GM18867 (cell line): ENCODE measurements at regions not wholly inside any gene's neighbourhood (a gene's known extent, or its start where the extent isn't known, plus 50 kb on each side); places are given as distances from the start of the nearest gene placed in this dataset.

ENCODE experiments used
- ATAC-seq: cut with Tn5 transposase; IDR thresholded peaks from one replicate; pipeline ENCODE4 v1.9.1; 2021; ENCODE audit warnings: mild to moderate bottlenecking, moderate library complexity; ENCODE audit not compliant: unreplicated experiment

DNA sequence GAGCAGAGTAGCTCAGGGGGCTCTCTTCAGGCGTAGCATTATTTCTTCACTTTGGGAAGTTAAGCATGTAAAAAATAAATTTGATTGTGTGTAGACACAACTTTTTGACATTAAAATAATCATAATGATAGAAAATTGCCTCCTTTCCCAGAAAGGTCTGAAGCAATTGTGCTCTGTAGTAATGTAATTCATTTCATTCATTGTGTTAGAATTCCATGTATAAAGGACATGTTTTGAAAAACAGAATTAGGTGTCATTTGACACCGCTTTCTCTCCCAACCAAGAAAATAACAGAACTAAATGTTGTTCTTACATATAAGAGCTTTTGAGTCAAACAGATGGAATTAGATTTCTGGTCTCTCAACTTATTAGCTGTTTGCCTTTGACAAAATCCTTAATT lies 1064.2 kb upstream of the FAM98A start:
- ATAC-seq: no peak

GRCh38 chr2:34660741-34661140 lies 1061.6 kb upstream of the FAM98A start:
- ATAC-seq: no peak

- ATAC-seq: peak; percentile 99
Measured at GRCh38 chr2:34656632-34657031, 1057.5 kb upstream of the FAM98A start.

GRCh38 chr2:34652636-34653035 lies 1053.5 kb upstream of the FAM98A start:
- no peak for ATAC-seq

- no peak for ATAC-seq
Measured at GRCh38 chr2:34646901-34647300, 1047.8 kb upstream of the FAM98A start.

- no peak for ATAC-seq
Measured at GRCh38 chr2:34632327-34632726, 1033.2 kb upstream of the FAM98A start.

GRCh38 chr2:34627003-34627402 lies 1027.9 kb upstream of the FAM98A start:
- ATAC-seq: no peak

DNA sequence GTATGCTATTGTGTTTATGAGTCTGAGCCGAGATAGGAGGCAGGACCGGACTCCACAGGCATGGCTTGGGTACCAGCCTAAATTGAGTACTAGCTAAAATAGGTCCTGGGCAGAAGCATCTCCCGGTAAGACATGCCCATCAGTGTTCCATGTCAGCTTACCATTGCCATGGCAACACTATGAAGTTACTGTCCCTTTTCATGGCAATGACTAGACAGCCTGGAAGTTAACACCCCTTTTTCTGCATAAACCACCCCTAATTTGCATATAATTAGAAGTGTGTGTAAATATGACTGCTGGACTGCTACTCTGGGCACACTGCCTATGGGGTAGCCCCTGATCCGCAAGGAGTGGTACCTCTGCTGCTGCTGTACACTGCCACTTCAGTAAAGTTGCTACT lies 1005.1 kb upstream of the FAM98A start:
- no peak for ATAC-seq

DNA sequence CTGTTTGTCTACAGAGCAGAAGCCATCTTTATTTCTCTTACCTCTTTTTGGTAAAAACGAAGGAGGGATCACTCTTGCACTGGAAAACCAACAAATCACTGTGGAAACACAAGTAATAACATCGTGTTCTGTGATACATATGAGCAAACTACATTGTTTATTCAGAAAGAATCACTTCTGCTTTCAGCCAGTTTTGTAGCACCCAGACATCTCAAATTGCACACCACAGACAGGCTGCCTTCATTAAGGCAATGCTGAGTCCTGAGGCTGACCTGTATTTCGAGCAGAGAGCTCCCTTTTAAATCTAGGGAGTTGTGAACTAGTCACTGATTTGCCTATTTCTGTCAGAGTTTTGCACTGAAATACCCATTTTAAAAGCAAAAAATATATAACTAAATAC lies 1003.2 kb upstream of the FAM98A start:
- ATAC-seq: peak; percentile 84

- ATAC-seq: peak; percentile 79
Measured at GRCh38 chr2:34601561-34601960, 1002.5 kb upstream of the FAM98A start.

DNA sequence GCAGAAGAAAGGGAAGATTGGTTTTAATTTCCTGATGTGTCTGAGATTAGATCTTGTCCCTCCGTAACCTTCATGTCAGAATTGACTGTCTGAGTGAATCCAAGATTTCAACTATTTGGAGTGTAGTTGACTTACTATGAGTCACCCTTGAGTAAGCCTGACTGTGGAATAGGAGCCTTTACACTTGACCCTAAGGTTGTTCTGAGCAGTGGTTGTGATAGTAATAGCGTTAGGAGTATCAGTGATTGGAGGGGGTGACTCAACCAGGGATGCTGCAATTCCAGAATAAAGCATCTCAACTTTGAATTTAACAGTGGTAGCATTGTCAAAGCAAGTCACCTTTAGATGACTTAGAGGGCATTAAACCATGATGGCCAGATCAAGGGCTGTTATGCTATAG lies 979.5 kb upstream of the FAM98A start:
- no peak for ATAC-seq

GRCh38 chr2:34570266-34570872 lies 971.3 kb upstream of the FAM98A start:
- ATAC-seq: peak; percentile 94

- no peak for ATAC-seq
Measured at GRCh38 chr2:34567128-34567527, 968.0 kb upstream of the FAM98A start.

DNA sequence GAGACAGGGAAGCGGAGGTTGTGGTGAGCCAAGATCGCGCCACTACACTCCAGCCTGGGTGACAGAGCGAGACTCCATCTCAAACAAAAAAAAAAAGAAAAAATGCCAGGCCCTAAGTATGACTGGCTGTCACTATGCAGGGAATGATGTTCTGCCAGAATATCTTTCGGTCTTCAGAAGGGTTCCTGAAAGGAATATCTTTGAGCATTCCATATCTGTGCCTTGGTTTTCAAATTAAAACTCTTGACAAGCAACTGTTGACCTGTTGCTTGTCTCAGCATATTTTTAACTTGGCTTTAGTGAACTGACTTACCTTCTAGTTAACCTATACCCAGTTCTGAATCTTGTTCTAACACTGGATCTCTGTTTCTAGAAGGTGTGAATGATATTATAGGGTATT lies 953.2 kb upstream of the FAM98A start:
- no peak for ATAC-seq

- no peak for ATAC-seq
Measured at GRCh38 chr2:34549710-34550345, 950.7 kb upstream of the FAM98A start.

GRCh38 chr2:34547900-34548299 lies 948.8 kb upstream of the FAM98A start:
- ATAC-seq: no peak

GRCh38 chr2:34547340-34547739 lies 948.2 kb upstream of the FAM98A start:
- ATAC-seq: no peak

DNA sequence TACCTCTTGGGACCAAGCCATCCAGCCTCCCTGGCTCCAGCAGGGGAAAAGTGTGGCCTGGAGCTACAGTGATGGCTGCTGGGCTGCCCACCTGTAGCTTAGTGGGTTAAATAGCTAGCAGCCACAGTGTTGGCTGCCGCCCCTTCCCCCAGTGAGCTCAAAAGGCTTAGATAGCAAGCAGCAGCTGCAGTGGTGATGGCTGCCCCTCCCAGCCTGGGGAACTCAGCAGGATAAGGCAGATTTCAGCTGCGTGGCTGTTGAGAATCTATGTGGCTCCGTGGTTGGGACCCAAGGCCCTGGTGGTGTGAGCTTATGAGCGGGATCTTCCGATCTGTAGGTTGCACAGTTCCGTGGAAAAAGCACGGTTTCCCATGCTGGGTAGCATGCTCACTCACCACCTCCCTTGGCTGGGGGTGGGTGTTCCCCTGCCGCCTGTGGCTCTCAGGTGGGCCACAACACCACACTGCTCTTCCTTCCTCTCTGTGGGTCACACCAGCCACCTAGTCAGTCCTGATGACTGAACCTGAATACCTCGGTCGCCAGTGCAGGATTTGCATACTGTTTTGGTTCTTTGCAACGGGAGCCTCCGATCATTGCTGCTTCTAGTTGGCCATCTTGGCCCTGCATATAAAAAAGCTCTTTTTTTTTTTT lies 946.5 kb upstream of the FAM98A start:
- no peak for ATAC-seq

GRCh38 chr2:34534761-34535160 lies 935.7 kb upstream of the FAM98A start:
- ATAC-seq: no peak

GRCh38 chr2:34534341-34534740 lies 935.2 kb upstream of the FAM98A start:
- ATAC-seq: no peak

DNA sequence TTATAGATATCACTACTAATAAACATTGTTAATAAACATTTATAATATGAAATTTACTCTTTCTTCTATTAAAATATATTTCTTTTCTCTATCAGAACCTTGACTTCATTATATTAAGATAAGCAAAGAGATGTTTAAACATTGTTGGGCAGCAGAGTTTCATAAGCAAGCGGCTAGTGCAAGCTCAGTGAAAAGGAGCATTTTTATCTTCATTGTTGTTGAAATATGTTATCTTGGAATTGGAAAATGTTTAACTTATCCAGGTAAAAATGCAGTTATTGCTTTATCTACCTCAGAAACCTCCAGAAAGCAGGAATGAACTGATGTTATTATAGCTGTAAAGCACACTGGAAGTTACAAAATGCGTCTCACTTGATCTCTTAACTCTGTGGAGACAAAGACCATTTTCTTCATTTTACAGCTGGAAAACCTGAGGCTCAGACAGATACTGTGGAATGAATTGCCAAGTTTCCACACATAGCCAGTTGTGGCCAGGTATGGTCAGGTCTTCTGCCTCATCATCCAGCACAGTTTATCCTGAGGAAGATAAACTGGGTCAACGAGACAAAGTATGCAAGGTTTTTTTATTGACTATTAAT lies 934.6 kb upstream of the FAM98A start:
- ATAC-seq: no peak

- no peak for ATAC-seq
Measured at GRCh38 chr2:34529965-34530364, 930.9 kb upstream of the FAM98A start.
